HG03039 (cell line): ENCODE measurements at regions not wholly inside any gene's neighbourhood (a gene's known extent, or its start where the extent isn't known, plus 50 kb on each side); places are given as distances from the start of the nearest gene placed in this dataset.

Source experiments
- ATAC-seq: cut with Tn5 transposase; IDR thresholded peaks from one replicate; pipeline ENCODE4 v1.9.1; 2021; ENCODE audit warnings: mild to moderate bottlenecking, moderate library complexity; ENCODE audit not compliant: unreplicated experiment

DNA sequence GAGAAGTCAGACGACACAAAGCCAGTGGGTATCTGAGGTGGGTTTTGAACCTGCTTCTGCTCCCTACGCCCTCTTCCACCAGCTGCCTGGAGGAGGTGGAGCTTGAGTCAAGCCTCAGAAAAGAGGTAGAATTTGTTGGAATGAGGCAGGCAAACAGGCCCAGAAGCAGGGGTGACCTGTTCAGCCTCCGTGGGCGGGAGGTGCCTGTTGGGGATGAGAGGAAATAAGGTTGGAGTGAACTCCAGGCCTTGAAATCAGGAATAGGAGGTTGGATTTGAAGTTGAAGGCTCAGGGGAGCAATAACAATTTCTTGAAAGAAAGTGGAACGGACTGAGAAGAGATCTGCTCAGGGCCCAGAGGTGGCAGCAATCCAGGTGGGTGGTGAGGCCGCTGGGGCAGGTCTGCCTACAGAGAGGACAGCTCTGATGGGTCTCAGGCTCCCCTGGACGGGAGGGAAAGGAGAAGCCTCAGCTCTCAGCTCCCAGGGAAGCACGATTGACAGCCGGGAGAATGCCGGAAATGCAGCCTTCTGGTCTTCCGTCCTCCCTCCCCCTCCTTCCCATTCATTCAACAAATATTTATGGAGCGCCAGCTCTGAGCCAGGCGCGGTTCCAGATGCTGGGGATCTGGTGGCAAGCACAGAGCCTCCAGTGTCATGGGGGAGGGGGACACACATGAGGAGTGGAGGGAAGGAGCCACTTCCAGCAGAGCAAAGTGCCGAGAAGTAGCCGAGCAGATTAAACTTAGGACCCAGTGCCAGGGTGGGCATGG is 61.9 kb upstream of the CIBAR2 start:
- ATAC-seq, result no peak

DNA sequence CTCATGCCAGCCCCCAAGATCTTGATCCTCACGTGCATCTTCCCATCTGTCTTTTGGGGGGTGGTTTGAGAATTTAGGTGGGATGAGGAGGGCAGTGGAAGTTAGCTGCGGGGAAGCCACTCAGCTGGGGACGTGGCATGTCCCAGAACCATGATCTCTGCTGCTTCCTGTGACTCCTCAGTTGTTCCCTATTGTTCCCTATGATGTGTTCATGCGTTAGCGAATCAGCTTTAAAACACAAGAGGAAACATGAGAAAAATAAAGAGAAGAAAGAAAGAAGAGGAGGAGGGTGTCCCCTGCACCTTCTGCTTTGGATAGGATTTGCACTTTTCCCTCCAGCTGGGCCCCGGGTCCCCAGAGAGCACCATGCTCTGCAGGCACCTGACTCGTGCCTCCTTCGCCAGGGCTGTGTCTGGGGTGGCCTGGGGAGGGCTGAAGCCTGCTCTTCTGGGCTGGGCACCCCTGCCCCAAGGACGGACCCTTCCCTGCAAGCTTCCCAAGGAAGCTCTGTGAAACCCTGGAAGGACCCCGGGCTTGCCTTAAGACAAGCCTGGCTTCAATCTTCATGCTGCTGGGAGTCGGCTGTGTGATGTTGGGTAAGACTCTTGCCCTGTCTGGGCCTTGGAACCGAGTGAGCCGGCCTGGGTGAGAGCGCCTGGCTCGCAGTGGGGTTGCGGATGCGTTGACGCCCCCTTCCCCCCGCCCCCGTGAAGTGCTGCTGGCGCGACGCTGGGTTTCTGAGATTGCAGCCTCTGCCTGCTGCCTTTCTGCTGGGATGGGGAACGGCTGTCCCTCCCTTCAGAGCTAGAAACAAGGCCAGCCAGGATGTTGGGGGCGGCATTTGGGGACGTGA is 62.8 kb upstream of the CIBAR2 start:
- no peak for ATAC-seq

DNA sequence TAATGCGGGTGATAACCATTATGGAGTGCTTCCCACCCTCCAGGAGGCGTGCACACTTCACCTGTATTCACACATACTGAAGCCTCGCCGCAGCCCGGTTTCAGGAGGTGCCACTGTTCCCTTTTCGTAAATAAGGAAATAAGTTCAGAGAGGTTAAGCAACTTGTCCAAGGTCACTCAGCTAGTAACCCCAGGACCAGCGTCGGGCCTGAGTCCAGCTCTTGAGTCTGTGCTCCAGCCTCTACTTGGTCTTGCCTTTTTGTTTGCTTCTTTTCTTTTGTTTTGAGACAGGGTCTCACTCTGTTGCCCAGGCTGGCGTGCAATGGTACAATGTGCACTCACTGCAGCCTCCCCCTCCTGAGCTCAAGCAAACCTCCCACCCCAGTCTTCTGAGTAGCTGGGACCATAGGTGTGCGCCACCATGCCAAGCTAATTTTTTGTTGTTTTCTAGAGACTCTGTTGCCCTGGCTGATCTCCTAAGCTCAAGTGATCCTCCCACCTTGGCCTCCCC is 63.5 kb upstream of the CIBAR2 start:
- no peak for ATAC-seq

DNA sequence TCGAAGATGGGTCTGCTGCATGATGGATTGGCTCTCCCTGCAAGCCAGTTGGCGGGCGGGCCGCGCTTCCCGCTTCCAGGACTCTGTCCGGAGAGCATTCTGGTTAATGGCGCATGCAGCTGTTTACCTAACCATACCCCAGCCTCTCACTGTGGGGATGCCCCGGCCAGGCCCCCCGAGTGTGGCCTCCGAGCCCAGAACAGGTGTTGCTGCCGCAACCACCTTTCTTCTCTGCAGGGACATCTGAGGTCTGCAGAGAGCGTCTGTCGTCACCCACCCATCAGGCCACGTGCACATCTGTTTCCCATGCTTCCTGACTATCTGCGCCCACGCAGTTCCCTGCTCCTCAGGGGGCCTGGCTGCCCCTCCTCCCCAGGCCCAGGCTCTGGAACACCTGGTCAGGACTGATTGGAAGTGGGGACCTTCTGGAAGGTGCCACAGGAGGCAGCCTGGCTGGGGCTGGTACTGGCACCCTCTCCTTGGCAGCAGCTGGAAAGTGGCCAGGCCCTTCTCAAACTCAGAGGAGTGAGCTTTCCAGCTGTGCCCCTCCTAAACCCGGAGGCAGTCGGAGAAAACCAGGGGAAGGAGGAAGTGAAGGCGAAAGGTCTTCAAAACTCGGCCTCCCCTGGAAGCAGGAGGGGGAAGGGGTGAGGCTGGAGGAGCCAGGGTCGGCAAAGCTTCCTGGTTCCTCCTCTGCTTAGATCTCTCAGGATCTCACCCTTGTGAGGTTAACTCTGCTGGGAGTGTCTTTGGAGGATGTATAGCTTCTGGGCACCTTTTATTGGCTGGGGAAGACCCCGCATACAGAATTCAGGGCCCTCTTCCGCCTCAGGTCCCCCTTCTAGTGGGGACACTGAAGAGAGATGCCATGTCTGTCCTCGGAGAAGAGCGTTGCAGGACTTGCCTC is 64.5 kb upstream of the CIBAR2 start:
- no peak for ATAC-seq

DNA sequence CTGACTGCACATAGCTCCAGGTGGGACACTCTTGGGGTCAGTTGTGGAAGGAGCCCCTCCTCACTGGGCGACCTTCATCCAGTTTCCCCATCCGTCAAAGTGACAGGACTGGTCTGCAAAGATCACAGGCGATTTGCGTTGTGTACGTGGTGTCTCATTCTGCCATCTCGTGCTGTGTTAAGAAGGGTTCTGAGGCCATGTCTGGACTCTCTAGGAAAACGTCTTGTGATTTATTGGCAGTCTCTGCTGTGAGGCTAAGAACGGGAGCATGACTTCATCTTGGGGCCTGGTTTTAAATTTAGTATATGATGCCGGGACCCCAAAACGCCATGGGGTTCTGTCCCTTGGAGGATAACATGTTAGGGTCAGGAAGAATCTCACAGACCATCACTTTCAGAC is 65.2 kb upstream of the CIBAR2 start:
- no peak for ATAC-seq

DNA sequence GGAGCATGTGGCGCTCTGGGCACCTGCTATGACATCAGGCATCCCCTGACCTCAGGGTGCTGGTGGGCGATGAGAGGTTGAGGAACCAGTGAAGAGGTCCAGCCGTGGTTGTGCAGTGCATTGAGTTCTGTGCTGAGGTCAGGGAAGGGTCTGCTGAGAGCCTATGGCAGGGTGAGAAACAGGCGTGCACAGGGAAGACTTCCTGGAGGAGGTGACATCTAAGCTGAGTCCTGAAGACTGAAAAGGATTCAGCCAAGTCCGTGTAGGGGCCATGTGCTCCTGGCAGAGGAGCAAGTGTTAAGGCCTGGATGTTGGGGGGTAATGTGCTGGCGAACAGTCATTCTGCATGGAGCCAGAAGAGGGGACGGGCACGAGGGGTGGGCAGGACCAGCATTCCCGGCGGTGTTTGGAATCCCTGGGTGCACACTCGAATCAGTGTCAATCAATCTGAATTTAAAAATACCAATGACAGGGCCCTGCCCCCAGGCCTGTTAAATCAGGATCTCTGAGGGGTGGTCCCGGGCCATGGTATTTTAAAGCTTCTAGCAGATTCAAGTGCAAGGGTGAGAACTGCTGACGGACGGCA is 65.8 kb upstream of the CIBAR2 start:
- no peak for ATAC-seq

DNA sequence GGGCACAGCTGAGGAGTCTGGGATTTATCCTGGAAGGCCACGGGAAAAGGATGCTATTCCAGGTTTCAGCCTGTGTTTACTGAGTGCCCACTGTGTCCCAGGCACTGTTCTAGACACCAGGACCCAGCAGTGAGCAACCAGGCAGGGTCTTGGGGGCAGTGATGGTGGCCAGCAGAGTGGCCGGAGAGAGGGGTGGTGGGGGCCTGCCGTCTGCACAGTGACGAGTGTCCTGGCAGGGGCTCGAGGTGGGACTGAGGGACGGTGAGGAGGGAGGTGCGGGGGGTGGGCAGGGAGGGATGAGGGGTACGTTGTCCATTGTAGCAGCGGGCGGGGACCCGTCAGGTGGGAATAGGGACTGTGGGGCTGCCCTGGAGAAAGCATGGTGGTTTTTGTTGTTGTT is 66.3 kb upstream of the CIBAR2 start:
- no peak for ATAC-seq

DNA sequence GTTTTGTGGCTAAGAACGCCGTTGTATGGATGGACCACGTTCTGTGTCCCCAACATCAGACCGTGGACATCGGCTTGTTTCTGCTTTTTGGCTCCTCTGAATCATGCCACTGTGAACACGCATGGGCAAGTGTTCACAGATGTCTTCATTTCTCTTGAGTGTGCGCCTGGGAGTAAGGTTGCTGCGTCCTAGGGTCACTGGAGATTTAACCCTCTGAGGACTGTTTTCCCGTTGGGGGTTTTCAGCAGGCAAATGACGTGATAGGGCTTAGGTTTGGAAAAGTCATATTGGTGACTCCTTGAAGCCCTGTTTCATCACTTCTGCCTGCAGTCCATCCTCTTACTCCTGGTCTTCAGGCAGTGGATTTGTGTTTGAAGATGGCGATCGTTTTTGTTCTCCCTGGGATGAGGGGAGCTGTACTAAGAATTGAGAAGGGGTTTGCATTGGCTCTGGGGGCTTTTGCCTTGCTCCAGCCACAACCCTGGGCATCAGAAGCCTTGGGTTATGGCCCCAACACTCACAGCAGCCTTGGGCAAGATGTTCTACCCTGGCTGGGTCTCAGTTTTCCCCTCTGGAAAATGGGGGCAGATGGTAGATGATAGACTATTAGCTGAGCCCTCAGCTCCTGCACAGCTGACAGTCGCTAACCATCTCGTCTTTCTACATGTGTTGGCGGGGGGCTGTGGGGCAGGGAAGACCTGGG is 67.2 kb upstream of the CIBAR2 start:
- no peak for ATAC-seq

DNA sequence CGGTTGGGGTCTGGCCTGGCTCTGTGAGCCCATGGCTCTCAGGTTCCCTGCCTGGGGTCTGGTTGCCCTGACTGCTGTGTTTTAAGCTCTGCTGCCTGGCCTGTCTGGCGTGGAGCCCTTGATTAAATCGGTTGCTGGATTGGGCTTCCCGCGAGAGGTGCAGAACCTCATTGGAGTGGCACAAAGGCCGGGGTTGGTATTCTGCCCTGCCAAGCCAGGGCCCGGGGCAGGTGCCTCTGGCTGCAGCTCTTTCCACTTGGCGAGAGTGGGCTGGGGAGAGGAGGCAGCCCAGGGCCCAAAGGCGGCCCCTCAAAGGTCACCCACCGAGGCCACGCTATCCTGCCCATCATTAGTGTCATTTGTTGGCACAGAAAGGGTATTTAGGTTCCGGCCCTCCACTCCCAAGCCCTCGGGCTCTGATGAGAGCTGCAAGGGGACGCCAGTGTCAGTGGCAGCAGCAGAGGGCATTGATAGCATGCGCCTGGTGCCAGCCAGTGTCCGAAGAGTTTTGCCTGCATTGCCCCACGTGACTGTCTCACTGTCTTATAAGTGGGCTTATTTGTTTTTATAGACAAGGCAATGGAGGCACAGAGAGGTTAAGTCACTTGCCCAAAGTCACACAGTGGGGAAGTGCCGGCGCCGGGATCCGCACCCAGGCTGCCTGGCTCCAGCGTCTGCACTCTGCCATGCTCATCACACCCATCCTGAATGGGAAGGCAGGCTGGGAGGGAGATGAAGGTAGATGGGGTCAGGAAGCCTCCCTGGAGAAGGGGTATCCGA is 68.0 kb upstream of the CIBAR2 start:
- ATAC-seq, result no peak

DNA sequence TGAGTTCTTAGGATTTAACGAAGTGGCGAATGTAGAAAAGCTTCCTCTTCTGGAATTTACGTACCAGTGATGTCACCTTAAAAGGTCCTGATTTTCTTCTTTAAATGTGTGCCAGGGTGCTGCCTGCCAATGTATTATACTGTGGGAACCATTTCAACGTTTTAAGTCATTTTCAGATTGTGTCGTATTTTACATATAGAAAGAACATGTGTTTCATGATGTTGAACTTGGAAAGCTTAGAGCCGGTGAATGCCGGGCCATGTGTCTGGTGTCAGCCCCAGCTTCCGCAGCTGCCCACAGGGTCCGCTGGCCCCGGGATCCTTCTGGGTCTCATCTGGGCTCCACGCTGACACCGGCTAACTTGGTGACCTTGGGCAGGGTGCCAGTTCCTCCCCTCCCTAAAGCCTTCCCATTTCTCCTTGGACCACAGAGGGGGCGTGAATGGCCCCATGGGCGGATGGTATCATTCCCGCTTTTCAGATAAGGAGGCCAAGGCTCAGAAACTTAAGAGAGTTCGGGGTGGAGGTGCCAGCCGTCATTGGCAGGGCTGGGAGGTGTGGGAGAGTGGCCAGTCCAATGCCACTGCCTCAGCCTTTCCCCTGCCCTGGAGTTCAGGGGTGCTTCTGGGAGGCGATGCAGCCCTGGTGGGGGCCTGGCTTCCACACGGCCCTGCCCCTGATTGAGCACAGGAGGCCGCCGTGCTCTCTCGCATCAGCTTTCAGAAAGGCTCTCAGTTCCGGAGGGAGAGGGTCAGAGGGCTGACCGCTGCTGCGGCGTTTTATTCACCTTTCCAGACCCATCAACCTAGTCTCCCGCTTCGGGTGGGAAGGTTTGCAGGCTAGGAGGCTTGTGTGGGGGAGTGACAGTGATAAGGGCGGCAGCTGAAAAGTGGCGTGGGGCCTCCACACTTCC is 68.8 kb upstream of the CIBAR2 start:
- no peak for ATAC-seq

DNA sequence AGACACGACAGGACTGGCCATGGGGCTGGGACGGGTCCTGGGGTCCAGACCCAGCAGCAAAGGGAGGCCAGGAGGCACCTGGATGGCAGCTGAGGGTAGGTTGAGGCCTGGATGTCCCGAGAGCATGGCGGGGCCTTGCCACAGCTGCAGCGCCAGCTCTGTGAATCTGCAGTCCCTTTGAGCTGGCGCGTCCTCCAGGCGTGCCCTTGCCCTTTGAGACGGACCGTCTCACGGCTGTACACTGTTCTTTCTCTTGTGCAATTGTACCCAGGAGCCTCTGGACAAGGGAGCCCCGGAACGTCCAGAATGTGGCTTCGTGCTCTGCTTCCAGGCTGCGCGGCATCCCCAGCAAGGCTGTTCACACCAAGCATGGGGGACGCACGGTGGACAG is 69.5 kb upstream of the CIBAR2 start:
- ATAC-seq, result no peak

DNA sequence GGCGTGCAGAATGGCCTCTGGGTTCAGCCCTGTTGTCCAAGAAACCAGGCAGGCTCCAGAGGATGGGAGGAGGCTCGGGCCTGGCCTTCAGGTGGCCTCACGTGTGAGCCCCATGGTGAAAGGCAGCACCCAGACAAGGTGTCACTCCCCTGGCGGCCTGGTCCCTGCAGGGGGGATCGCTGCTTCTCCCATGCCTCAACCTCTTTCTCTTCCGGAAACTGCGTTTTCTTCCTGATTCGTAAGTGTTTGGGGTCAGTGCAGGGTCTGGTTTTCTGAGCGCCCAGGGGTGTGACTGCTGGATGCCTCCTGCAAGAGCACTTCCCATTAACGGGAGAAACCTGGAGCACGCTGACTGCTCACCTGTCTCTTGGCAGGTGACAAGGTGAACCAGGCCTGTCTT is 70.0 kb upstream of the CIBAR2 start:
- no peak for ATAC-seq

DNA sequence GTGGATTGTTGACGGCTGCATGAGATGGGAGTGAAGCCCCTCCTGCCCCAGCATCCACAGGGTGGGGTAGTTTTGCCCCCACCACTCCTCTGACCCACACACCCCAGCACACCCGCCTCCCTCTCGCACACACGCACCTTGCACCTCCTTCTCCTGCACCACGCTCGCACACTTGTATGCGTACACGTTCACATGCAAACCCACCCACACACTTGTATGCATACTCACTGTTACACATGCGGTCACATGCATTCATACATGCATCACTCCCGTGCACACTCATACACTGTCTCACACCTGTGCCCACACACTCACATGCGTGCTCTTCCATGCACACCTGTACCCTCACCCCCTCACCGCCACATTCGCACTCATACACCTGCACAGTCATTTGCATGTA is 70.5 kb upstream of the CIBAR2 start:
- no peak for ATAC-seq

DNA sequence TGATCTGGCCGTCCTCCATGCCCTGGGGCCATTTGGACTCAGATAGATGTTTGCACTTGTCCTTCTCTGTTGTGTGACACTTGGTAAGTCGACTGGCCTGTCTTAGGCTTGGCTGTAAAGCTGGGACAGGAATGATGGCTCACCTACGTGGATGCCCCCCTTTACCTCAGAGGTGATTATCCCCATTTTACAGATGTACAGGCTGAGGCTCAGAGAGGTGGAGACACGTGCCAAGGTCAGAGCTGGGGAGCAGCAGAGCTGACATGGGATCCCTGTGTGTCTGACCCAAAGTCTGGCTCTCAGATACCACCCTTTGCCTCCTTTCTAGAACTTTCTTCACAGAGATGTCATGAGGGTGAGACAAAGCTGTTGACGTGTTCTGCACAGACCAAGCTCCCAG is 71.3 kb upstream of the CIBAR2 start:
- ATAC-seq, result no peak

DNA sequence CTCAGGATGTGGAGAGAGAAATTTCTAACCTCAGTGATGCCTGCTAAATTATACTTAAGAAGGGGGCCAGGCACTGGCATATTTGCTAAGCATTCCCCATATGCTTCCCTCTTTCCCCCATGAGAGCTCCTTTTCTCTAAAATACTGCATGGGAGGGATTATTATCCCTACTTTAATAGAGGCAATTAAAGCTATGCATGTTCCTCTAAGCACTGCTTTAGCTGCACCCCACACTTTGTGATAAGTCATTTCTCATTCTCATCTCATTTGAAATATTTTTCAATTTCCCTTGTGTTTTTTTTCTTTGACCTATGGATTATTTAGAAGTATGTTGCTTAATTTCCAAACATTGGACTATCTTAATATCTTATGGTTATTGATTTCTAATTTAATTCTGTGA is 72.1 kb upstream of the CIBAR2 start:
- no peak for ATAC-seq

DNA sequence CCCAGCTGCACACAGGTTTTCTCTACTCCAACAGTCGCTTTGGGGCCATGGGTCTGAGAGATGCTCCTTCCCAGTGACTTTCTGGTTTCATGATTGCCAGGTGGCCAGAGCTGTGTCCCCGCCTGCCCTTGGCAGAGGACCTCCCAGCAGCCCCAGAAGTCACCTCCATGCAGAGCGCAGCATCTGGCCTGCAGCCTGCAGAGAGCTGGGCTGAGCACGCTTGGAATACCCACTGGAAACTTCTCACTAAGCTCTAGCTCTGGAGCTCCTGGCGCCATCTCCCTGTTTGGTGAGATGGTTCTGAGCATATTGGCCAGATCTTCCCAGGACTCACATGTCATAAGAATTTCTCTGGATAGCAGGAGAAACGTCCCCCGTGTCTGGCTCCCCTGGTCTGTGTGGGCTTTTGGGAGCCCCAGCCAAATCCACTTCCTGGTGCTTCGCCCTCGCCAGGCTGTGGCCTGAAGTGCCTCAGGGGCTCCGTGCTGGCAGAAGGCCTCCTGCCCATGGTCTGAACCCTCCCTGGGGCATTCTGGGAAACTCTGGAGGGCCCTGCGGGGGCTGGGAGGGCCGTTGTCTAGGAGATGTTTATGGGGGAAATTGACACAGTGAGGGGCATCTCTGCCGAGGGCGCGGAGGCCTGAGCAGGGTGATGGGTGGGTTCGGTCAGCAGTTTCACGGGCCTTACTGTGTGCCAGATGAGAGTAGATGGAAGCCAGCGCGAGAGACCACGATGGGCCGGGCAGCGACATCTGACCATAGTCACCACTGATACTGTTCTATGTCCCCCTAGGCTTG is 73.2 kb upstream of the CIBAR2 start:
- no peak for ATAC-seq

DNA sequence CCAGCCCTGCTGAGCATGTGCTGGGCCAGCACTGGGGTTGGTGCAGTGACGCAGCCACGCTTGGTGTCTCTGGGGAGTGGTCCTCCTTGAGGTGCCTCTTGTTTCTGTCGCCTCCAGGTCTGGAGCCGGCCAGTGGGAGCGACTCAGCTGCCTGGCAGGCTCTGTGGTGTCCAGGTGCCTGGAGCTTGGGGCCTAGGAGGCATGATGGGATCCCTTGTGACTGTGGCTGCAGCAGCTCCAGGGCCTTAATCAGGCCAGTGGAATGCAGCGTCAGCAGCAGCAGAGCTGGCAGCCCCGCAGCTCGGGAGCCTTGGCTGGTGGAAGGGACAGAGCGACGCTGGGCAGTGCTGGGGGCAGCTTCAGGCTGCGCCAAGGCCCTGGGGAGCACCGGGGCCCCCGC is 74.7 kb upstream of the CIBAR2 start:
- ATAC-seq, result no peak

DNA sequence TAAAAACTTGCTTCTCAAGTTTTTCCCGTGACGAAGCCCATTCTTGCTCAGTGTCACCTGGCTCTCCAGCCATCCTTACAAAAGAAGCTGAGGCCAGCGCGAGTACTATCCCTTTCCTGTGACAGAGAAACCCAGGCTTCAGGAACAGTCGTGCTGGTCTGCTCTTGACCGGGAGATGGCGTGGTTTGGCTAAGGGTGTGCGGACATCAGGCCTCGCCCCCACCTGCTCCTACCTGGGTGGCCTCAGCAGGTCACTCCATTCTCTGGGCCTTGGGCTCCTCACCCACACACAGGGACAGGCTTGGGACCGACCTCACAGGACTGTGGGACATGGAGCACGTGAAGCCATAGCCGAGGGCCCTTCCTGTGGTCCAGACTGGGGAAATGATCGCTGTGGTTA is 75.2 kb upstream of the CIBAR2 start:
- no peak for ATAC-seq
